ENCODE measurements at regions not wholly inside any gene's neighbourhood (a gene's known extent, or its start where the extent isn't known, plus 50 kb on each side); places are given as distances from the start of the nearest gene placed in this dataset.

DNA sequence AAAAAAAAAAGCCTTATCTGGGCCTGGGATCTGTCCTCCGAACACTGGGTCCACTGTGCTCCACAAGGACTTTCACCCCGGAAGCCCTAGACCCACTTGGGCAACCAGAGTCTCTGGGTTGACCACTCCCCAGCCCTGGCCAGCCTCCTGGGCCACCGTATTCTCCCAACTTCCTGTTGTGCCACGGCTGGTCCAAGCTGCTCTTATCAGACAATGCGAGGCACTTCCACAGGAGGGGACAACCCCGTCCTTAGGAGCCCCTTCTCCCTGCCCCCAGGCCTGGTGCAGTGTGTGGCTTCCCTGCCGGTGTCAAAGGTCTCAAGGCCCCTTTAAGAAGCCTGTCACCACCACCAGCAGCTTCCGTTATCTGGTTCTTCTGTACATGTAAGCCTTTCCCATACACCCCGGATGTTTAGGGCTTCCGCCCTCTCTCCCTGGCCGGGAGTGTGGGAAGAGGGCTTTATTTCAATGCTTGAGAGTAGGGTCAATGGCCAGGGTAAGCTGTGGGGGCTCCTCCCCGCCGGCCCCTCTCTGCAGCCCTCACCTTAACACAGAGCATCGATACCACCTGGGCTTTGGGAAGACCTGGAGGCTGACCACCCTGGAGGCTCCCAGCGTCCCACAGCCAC lies 313.0 kb downstream of the SEC14L1 start:
- TF ChIP-seq, protein P1, sequence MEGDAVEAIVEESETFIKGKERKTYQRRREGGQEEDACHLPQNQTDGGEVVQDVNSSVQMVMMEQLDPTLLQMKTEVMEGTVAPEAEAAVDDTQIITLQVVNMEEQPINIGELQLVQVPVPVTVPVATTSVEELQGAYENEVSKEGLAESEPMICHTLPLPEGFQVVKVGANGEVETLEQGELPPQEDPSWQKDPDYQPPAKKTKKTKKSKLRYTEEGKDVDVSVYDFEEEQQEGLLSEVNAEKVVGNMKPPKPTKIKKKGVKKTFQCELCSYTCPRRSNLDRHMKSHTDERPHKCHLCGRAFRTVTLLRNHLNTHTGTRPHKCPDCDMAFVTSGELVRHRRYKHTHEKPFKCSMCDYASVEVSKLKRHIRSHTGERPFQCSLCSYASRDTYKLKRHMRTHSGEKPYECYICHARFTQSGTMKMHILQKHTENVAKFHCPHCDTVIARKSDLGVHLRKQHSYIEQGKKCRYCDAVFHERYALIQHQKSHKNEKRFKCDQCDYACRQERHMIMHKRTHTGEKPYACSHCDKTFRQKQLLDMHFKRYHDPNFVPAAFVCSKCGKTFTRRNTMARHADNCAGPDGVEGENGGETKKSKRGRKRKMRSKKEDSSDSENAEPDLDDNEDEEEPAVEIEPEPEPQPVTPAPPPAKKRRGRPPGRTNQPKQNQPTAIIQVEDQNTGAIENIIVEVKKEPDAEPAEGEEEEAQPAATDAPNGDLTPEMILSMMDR (conservative IDR thresholded peaks at IDR 0.05; ENCODE audit: low read depth, low read length): no peak
- TF ChIP-seq EZH2phosphoT487 (IDR thresholded peaks at IDR 0.05; ENCODE audit: borderline replicate concordance, low read length): no peak

All from PC-3 (cell line).